NCI-H446 treated with DMSO at 0.1 percent for 48 hours (cell line): ENCODE measurements at regions not wholly inside any gene's neighbourhood (a gene's known extent, or its start where the extent isn't known, plus 50 kb on each side); places are given as distances from the start of the nearest gene placed in this dataset.
"Not testable (repeated sequence)": the region's sequence is repeated elsewhere in the genome, so short reads cannot be mapped to it uniquely, and the experiment has no call there.

Experiments
- DNase-seq: peaks from one replicate; lab custom pipeline; 2025; lab: John Stamatoyannopoulos, UW

DNA sequence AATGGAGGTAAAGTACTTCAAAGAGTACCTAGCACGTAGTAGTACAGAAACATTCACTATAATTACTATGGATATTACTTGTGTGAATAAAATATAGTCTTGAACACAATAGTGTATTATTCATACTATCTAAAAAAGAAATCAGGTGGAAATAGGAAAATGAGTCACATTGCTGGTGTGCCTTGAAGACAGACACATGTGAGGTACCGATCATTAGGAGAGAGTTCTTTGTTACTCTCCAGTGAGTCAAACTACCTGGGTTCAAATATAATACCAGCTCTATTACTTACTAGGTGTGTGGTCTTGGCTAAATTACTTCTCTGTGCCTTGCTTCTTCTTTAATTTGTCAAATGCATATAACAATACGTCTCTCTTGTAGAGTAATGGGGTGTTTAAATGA, 50.8 kb upstream of the BEND6 start:
- DNase-seq, result no peak

DNA sequence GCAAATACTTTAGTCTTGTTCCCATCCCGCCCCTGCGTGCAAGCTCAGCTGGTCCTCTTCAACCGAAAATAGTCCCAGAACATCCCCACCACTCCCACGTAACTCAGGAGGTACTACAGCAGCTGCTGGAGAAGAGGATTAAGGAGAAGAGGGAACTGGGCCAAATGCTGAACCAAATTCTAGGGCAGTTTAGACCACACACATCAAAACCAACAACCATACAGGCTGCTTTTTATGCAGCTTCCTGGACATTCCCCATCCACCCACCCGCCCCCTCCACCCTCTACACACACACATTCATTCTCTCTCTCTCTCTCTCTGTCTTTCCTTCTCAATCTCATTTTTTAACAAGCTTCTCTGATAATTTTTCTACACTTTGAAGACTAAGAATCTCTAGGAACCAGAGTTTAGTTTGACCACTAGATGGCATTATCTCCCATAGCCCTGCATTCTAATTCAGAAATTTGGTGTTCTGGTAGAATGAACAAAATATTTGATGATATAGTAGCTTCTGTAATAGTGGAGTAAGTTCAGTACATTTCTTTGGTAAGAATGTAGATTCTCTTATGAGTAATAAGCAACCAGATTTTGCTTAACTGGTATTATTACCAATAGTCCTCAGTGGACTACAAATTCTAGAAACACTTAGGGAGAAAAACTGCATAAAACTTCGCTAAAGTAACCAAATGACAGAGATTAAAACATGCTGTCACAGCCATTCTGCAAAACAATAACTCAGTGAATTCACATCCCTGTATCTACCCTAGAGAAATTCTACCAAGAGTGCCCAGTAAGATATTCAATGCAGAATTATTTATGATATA, 52.1 kb upstream of the BEND6 start:
- DNase-seq, result peak; percentile 55

DNA sequence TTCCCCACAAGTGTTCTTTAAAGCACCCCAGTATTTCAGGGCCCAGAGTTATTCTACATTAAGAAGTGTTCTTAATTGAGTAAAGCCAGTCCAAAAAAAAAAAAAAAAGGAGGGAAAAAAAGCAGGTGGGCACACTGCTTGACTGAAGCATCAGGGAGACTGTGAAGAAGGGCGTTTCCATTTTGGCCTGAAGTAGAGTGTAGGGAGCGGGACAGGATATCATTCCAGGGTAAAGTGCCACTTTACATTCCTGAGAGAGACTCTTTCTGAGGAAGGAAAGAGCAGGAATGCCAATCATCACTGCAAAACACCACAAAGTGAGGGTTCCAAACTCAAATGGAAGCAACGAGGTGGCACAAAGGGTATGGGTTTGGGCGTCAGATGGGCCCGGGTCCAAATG, 54.1 kb upstream of the BEND6 start:
- no peak for DNase-seq

DNA sequence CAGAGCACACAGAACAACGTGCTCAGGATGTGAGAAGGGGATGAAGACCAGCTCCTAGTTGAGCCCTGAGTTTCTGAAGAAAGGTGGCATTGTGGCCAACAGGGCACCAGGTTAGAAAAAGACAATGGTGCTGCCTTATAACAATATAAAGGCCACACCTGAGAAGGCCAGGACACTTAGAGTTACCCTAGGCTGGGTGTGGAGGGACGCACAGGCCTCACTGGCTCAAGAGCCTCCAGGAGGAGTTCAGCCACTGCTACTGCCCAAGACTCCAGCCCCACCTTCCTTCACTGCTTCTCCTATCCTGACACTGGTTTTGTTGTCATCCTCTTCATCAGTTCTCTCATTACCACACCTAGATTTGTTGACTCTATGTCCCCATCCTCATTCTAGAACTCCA, 55.2 kb upstream of the BEND6 start:
- DNase-seq, result no peak

DNA sequence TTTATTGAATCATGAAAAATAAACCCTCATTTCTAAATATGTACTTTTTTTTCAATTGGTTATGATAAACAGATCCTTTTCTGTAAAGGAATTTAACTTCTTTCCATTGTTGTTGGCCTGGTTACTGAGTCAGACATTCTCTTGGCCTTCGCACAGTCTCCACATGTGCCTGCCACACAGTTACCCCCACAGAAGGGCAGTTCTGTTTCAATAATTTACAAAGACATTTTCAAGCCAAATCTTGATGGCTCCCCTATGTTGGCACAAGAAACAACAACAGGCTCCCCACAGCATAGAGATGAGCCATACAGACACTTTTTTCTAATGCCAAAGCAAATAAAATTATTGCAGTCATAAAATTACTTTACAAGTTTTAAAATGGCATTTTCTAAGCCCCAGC, 55.6 kb upstream of the BEND6 start:
- no peak for DNase-seq

DNA sequence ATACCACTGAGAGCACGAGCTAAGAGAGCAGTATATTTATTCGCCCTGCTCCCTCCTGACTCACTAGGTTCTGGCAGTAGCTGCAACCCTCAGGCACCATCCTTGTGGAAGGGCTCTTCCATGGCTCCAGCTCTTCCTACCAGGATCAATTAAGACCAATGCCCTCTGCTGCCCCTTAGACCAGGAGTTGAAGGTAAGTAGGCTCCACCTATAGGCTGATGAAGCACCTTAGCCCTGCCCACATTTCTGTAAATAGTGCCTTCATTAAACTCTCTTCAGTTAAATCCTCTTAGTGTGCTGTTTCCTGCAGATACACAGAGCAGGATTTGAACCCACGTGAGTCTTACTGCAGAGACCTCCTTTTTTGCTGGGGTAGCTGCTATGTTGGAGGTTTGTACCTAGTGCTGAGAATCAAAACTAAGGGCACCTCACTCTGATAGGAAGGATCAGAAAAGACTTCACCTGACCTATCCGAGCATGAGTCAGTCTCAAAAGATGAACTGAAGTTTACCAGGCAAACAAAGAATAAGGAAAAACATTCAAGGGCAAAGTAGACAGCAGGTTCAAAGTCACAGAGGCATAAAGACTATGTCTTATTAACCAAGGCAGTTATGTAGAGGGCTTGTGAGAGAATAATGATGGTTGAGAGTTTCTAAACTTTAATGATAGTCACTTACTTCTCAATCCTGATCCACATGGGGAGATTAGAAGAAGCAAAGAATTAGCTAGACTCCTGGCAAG, 56.9 kb upstream of the BEND6 start:
- no peak for DNase-seq

DNA sequence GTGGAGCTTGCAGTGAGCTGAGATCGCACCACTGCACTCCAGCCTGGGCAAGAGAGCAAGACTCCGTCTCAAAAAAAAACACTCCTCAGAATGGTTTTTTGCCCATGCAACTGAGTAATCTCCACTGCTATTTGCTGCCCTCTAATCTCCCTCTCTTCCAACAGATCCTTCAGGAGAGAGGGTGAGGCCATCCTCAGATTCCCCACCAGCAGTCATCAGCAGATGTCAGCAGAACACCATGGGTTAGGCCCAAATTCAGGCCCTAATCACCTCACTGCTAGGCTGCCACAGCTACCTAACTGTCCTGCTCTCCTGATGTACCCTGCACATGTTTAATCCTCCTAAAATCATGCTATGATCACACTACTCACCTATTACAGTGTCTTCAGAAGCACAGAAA, 63.2 kb upstream of the BEND6 start:
- no peak for DNase-seq

DNA sequence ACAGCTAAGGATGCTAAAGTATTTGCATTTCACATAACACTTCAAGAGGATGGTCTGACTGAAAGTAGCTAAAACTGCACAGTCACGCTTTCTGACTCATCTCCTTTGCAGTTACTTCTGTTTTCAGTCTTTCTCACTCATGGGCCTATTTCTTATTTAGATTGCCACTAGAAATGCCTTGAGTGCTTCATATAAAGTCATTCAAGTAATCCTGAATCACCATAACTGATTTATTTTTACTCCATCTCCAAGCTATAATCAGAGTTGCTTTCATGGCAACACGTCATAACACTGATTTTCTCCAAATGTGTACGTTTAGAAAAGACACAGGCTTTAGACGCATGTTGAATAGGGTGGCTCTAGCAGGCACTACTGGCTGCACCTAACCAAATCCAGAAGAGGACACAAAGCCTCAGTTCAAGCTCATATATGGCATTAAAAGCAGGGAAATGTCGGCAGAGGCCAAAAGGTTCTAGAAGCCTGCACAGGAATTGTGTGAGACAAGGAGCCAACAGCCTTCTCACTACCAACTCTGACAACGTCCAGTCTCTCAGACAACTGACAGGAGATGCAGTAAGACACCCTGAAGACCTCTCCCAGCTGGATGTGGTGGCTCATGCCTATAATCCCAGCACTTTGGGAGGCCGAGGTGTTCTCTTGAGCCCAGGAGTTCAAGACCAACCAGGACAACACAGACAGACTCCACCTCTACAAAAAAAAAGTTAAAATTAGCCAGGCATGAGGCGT, 64.1 kb upstream of the BEND6 start:
- DNase-seq, result no peak

DNA sequence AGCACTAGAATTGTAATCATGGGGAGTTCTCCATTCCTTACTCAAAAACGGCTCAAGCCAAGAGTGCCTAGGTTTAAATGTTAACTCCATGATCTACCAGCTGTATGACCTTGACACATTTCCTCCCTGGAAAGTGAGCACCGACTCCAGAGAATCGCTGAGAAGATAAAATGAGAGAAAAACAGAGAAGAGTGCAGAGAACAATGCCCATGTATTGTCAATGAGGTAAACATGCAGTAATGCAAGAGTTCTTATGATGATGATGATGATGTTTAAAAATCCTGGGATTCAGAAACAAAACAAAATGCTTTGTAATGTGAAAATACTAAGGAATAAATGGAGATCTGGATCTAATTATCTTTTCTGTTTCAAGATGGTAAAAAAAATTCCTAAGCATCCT, 64.8 kb upstream of the BEND6 start:
- DNase-seq, result no peak

DNA sequence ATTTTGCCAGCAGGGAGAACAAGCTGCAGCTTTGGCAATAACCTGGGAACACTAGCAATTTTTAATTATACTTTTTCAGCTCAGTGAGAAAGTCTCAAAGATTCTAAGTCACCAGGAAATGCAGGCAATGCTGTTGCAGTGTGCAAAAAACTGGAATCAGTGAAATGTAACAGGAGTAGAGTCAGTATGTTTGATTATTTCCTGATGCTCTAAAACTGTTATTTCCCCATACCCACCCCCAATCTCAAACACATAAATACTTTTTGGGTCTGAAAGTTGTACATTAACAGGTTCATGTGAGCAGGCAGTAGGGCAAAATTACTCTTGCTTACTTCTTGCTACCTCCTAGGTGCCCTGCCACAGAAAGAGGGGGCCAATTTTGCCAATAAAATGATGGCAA, 65.4 kb upstream of the BEND6 start:
- DNase-seq, result no peak

DNA sequence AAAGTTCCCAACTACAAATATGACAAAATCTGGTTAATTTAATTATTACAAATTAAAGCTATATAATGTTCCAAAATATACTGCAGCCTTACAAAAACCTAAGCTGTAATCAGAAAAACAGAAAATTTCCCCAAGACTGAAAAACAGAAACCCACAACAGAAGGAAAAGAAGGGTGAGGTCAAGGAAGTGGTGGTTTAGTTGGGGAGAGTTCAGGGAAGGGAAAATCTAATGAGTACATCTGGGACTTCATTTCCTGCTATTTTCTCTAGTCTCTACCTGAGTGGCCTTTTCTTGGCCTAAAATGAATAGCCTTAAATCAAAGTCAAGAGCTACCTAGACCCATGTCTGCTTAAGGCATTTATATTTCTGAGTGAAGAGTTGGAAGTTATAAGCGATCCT, 66.2 kb upstream of the BEND6 start:
- no peak for DNase-seq

DNA sequence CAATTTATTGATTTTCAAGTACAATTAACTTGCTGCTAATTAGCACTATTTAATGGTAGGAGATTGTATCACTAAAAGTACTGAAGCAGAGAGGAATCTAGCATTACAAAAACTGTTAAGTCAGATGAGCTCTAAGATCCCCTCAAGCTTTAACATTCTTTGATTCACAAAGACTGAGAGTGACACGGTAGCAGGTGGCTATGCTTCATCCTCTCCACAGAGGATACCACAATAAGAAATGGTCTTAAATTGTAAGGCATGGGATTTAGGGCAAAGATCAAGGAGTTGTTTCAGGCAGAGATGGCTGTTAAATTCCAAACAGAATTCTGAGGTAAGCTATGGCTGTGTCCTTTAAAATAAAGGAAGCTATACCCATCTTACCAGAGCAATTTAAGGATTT, 67.8 kb upstream of the BEND6 start:
- no peak for DNase-seq

DNA sequence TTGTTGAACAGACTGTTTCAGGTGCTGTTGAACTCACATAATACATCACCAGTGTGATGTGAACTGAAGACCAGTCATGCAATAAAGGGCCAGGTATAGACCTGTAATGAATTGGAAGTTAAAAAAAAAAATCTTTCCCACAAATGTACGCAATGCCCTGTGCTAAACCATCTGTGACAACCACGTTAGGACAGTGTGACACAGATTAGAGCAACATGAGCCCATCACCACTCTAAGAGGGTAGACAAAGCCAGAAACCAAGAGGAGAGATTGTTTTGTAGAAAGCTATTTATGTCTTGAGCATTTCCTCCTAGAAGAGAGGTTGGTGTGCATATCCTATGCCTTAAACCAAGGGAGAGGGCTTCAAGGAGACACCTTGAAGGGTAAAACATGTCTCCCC, 77.0 kb upstream of the BEND6 start:
- no peak for DNase-seq

DNA sequence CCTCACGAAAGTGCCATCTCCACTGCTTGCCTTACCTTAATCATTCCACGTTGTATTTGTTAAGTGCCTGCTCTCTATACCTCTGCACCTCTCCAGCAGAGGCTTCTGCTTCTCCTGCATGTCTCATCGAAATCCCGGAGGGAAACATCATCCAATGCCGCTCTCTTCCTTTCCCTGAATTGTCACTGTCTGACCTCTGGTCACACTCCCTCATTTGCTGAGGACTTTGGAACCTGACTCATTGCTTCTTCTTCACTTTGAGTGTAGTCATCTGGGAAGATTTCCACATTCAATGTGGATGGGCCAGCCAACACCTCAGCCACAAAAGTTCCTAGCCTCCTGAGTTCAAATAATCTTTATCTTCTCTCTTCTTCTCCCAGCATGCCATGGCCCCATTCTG, 78.9 kb upstream of the BEND6 start:
- no peak for DNase-seq

DNA sequence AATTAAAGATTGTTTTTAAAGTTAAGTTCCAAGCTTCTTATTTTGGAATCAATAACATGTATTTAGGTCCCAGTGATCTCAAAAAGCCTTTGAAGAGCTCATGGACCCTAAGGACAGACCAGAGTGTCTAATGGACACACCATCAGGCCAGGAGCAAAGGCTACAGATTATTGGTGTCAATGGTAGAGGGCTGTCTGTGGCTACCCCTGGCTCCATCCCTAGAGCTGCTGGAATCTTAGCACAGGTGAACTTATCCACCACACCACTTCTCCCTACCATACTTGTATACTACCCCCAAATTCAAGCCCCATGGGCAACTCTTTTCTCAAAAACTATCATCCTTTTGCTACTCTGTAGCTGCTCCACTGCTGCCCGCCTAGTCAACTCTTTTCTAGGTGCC, 79.4 kb upstream of the BEND6 start:
- no peak for DNase-seq

DNA sequence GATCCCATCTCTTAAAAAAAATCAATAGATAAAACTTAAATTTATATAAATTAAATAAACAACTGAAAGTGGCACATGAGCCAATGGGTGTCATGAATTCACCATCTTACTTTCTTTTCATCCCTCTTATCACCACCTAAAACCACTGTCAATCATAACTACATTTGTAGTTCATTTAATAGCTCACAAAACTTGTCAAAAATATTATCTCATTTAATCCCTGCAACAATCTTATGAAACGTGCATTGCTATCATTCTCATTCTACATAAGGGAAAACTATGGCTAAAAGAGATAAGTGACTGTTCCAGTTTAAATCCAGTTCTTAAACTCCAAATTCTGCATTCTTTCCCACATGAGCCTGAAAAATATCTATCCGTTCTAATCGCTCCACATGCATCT, 80.6 kb upstream of the BEND6 start:
- DNase-seq, result no peak

DNA sequence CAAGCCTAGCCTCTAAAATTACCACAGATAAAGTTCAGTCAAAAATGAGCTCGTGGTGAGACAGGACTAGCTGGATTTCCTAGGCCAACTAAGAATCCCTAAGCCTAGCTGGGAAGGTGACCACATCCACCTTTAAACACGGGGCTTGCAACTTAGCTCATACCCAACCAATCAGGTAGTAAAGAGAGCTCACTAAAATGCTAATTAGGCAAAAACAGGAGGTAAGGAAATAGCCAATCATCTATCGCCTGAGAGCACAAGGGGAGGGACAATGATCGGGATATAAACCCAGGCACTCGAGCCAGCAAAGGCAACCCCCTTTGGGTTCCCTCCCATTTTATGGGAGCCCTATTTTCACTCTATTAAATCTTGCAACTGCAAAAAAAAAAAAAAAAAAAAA, 84.9 kb upstream of the BEND6 start:
- DNase-seq, result not testable (repeated sequence)

DNA sequence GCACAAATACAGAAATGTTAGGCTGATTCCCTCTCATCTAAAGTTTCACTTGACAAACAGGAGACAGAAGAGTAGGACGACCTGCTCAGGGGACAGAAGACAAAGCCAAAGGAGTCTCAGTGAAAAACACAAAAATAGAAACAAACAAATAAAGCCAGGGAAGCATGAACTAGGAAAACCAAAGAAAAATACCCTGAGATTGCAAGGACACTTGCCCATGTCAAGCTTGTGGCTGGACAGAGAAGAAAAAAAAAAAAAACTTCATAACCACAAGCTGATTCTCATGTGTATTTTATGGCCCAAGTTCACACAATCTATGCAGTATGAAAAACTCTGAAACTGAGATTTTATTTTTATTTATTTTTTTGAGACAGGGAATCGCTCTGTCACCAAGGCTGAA, 85.6 kb upstream of the BEND6 start:
- DNase-seq, result no peak

DNA sequence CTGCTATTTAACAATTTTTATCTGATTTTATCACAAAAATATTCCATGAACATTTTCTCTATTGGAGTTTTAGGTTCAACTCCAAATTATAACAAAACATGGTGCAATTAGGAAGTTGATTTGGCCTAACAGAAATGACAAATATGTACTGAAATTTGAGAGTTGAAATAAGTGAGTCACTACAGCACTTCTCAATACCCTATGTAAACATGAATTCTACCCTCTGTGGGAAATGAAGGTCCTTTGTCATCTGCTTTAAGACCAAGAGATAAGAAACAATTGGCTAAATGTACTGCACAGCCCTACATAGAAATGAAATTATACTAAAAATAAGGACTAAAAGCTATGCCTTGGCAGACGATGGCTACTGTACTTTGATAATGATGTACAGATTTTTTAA, 86.2 kb upstream of the BEND6 start:
- DNase-seq, result no peak

DNA sequence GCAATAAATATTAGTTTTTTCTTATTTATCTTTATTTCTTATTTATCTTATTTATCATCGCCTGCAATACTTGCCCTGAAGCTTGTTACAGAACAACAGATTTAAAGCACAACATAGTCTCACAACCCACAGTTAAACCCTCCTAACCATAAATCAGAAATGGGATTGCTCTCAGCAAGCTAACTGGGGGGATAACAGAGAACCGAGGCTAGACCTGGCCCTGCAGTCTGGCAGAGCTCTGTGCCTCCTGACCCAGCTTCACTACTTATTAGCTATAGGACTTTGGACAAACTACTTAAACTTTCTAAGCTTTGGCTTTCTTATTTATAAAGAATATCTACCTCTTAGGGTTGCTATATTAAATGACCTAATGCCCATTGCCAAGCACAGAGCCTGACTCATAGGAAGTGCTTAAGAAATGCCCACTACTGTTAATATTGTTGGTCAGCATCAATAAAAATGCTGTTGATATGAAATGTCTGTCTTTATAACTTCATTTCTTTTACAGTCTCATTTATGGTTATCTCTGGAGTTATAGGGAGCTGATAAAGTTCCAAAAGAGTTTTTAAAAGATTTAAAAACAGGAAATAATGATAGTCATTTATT, 87.9 kb upstream of the BEND6 start:
- DNase-seq, result no peak

DNA sequence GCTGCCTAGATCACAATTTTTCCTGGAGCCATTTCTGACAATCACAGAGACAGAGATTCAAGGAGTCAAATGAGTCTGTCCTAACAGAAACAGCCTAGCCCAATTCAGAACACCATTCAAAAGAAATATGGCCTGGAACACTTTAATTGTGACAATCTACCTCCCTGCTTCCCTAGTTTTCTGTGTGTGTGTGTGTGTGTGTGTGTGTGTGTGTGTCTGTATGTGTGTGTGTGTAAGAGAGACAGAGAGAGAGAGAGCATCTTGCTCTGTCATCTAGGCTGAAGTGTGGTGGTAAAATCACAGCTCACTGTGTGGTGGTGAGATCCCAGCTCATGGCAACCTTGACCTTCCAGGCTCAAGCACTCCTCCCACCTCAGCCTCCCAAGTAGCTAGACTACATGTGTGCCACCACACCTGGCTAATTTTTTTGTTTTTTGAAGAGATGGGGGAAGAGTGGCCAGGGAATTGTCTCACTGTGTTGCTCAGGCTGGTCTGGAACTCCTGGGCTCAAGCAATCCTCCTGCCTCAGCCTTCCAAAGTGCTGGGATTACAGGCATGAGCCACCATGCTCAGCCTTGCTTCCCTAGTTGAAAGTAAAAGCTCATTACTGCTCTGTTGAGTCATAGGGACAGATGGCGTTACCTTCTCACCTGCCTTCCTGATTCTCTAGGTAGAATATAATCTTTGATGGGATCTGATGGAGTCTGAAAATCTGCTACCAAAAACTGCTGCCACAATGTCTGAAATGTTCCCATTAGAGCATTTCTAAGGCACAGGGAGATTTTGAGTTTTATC, 89.6 kb upstream of the BEND6 start:
- DNase-seq, result no peak

DNA sequence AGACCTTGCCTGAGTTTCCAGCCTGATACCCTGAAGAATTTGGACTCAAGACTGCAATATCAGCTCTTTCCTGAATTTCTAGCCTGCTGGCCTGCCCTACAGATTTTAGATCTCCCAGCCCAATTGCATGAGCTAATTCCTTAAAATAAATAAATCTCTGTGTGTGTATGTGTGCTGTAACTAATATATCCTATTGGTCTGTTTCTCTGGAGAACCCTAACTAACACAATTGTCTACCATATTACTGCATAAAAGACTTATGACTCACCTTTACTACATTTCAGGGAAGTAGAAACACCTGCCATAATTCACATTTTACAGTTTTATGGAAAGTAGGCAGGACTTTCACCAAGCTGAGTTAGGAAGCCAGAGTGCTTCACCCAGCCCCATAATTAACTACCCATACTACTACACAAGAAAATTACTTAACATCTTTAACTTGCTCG, 90.7 kb upstream of the BEND6 start:
- DNase-seq, result no peak
